AG08396 (cell line): ENCODE measurements at regions not wholly inside any gene's neighbourhood (a gene's known extent, or its start where the extent isn't known, plus 50 kb on each side); places are given as distances from the start of the nearest gene placed in this dataset.
"Not testable (repeated sequence)": the region's sequence is repeated elsewhere in the genome, so short reads cannot be mapped to it uniquely, and the experiment has no call there.

Experiments used
- DNase-seq: peaks from one replicate; pipeline ENCODE4 v3.0.0; 2012; ENCODE audit warnings: low spot score, mixed read lengths

- DNase-seq, result no peak
These were observed 90.3 kb downstream of the RPL27A start for GRCh38 chr11:8772571-8773519.

GRCh38 chr11:8773916-8774539 lies 91.4 kb downstream of the RPL27A start:
- no peak for DNase-seq

- not testable (repeated sequence) for DNase-seq
These were observed 92.3 kb downstream of the RPL27A start for GRCh38 chr11:8774916-8775315.

GRCh38 chr11:8775332-8775731 lies 92.7 kb downstream of the RPL27A start:
- no peak for DNase-seq

GRCh38 chr11:8775734-8776133 lies 93.1 kb downstream of the RPL27A start:
- no peak for DNase-seq

GRCh38 chr11:8776209-8776608 lies 93.6 kb downstream of the RPL27A start:
- DNase-seq, result no peak

- DNase-seq, result peak; percentile 68
These were observed 95.5 kb downstream of the RPL27A start for GRCh38 chr11:8777907-8778767.

- DNase-seq, result no peak
These were observed 96.5 kb downstream of the RPL27A start for GRCh38 chr11:8779107-8779506.

- DNase-seq, result no peak
These were observed 97.1 kb downstream of the RPL27A start for GRCh38 chr11:8779732-8780131.

- DNase-seq, result no peak
These were observed 102.4 kb downstream of the RPL27A start for GRCh38 chr11:8784954-8785353.

- no peak for DNase-seq
These were observed 102.9 kb downstream of the RPL27A start for GRCh38 chr11:8785457-8785856.

GRCh38 chr11:8785998-8786397 lies 103.4 kb downstream of the RPL27A start:
- no peak for DNase-seq

- no peak for DNase-seq
These were observed 104.3 kb downstream of the RPL27A start for GRCh38 chr11:8786933-8787332.

GRCh38 chr11:8787372-8787771 lies 104.8 kb downstream of the RPL27A start:
- DNase-seq, result no peak

GRCh38 chr11:8788616-8789015 lies 106.0 kb downstream of the RPL27A start:
- no peak for DNase-seq

- no peak for DNase-seq
These were observed 107.3 kb downstream of the RPL27A start for GRCh38 chr11:8789864-8790263.

- no peak for DNase-seq
These were observed 108.4 kb downstream of the RPL27A start for GRCh38 chr11:8790968-8791367.

- no peak for DNase-seq
These were observed 110.1 kb downstream of the RPL27A start for GRCh38 chr11:8792710-8793109.

GRCh38 chr11:8793114-8793777 lies 110.7 kb downstream of the RPL27A start:
- DNase-seq, result no peak

- no peak for DNase-seq
These were observed 111.5 kb downstream of the RPL27A start for GRCh38 chr11:8794126-8794525.

- DNase-seq, result no peak
These were observed 112.1 kb downstream of the RPL27A start for GRCh38 chr11:8794677-8795103.

- DNase-seq, result no peak
These were observed 114.0 kb upstream of the AKIP1 start for GRCh38 chr11:8796941-8797340.
